Ishikawa (cell line): ENCODE measurements at regions not wholly inside any gene's neighbourhood (a gene's known extent, or its start where the extent isn't known, plus 50 kb on each side); places are given as distances from the start of the nearest gene placed in this dataset.

ENCODE experiments used
- CEBPB ChIP-seq: IDR thresholded peaks from 2 replicates; pipeline ENCODE4 v1.6.1; 2012
- EGR1 ChIP-seq: IDR thresholded peaks from 2 replicates; pipeline ENCODE4 v1.6.1; 2012
- EP300 ChIP-seq: IDR thresholded peaks from 2 replicates; pipeline ENCODE4 v1.6.1; 2012; ENCODE audit warnings: borderline replicate concordance
- FOXM1 ChIP-seq: IDR thresholded peaks from 2 replicates; pipeline ENCODE4 v1.6.1; 2012; ENCODE audit warnings: low read depth, borderline replicate concordance
- NFIC ChIP-seq: IDR thresholded peaks from 2 replicates; pipeline ENCODE4 v1.6.1; 2012
- RAD21 ChIP-seq: IDR thresholded peaks from 2 replicates; pipeline ENCODE4 v1.6.1; 2012; ENCODE audit warnings: low read depth
- REST ChIP-seq: IDR thresholded peaks from 2 replicates; pipeline ENCODE4 v1.6.1; 2012; ENCODE audit warnings: low read depth, mild to moderate bottlenecking
- TAF1 ChIP-seq: IDR thresholded peaks from 2 replicates; pipeline ENCODE4 v1.6.1; 2012; ENCODE audit warnings: low read depth, mild to moderate bottlenecking
- TCF12 ChIP-seq: IDR thresholded peaks from 2 replicates; pipeline ENCODE4 v1.6.1; 2012; ENCODE audit warnings: low read depth
- TEAD4 ChIP-seq: IDR thresholded peaks from 2 replicates; pipeline ENCODE4 v1.6.1; 2012
- YY1 ChIP-seq: IDR thresholded peaks from 2 replicates; pipeline ENCODE4 v1.6.1; 2012; ENCODE audit warnings: low read depth
- TF ChIP-seq, protein P1 (sequence below): IDR thresholded peaks from 2 replicates; pipeline ENCODE4 v1.6.1; 2012
- TF ChIP-seq, protein P2 (sequence below): IDR thresholded peaks from 2 replicates; pipeline ENCODE4 v1.6.1; 2012

DNA sequence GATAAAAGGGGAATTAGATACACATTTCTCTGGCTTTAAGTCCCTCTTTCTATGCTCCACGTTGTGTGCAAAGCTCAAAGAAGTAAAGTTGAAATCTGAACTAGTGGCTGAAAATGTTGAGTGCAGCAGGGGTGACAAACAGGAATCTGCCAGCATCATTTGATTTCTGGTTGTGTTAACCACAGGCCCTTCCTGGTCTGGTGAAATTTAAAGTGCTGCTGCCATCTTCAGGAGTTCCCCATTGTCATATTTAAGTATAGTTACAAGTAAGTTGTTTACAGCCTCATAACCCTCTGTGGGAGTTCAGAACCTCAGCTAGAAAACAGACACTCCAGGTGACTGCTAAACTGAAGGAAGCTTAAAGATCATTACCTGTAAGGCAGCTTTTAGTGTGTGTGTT is 90.9 kb upstream of the CCDC196 start:
- TF ChIP-seq NFIC (no peak), EP300 (no peak), TAF1 (no peak), REST (no peak), TEAD4 (no peak), EGR1 (no peak), YY1 (no peak), RAD21 (no peak), TCF12 (no peak), CEBPB (no peak), FOXM1 (no peak)
- TF ChIP-seq, protein P1, sequence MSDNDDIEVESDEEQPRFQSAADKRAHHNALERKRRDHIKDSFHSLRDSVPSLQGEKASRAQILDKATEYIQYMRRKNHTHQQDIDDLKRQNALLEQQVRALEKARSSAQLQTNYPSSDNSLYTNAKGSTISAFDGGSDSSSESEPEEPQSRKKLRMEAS, result no peak
- TF ChIP-seq, protein P2, sequence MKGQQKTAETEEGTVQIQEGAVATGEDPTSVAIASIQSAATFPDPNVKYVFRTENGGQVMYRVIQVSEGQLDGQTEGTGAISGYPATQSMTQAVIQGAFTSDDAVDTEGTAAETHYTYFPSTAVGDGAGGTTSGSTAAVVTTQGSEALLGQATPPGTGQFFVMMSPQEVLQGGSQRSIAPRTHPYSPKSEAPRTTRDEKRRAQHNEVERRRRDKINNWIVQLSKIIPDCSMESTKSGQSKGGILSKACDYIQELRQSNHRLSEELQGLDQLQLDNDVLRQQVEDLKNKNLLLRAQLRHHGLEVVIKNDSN, result no peak
